T-helper 17 cell (primary cell): ENCODE measurements at regions not wholly inside any gene's neighbourhood (a gene's known extent, or its start where the extent isn't known, plus 50 kb on each side); places are given as distances from the start of the nearest gene placed in this dataset.

Experiments
- ATAC-seq: fragments of 150-1000 bp; cut with Tn5 transposase; 2 replicates; pipeline ENCODE4 v1.10.0; 2021; ENCODE audit warnings: mild to moderate bottlenecking, moderate library complexity
- DNase-seq, 3 donors: peaks; one replicate each; pipeline versions ENCODE4 v3.0.0 to v3.0.0-alpha.2; 2020 to 2021
- H3K9me3 ChIP-seq: one replicate; pipeline ENCODE4 v1.7.0; 2013; ENCODE audit warnings: low read length, mild to moderate bottlenecking; ENCODE audit not compliant: control insufficient read depth, poor library complexity, severe bottlenecking
- H3K27ac Mint-ChIP-seq: one replicate; pipeline ENCODE4 v1.8.0; 2022; ENCODE audit warnings: mild to moderate bottlenecking, moderate library complexity, mixed read lengths
- H3K27me3 Mint-ChIP-seq: one replicate; pipeline ENCODE4 v1.8.0; 2022; ENCODE audit warnings: mixed read lengths
- H3K36me3 Mint-ChIP-seq: one replicate; pipeline ENCODE4 v1.8.0; 2022; ENCODE audit warnings: low read depth, mixed read lengths
- H3K4me1 Mint-ChIP-seq: one replicate; pipeline ENCODE4 v1.8.0; 2022; ENCODE audit warnings: mild to moderate bottlenecking, mixed read lengths
- H3K4me3 Mint-ChIP-seq: one replicate; pipeline ENCODE4 v1.8.0; 2022; ENCODE audit warnings: mild to moderate bottlenecking, moderate library complexity, mixed read lengths

GRCh38 chr11:81080476-81080875, 1639.6 kb upstream of the TENM4 start:
- Mint-ChIP-seq H3K27me3 (no peaks in the 10 kb centered on the region), H3K4me3 (no peak overlapping the region), H3K36me3 (no peaks in the 10 kb centered on the region), H3K27ac (no peak overlapping the region), H3K4me1 (no peaks in the 10 kb centered on the region)
- no peak for ATAC-seq
- no peaks in the 10 kb centered on the region for H3K9me3 ChIP-seq
- no peak for DNase-seq

GRCh38 chr11:81072273-81072672, 1631.4 kb upstream of the TENM4 start:
- ATAC-seq (no peak), DNase-seq (no peak)
- no peak overlapping the region for H3K4me3 Mint-ChIP-seq
- H3K27ac Mint-ChIP-seq = no peak overlapping the region
- H3K27me3 Mint-ChIP-seq = no peaks in the 10 kb centered on the region
- H3K9me3 ChIP-seq = no peaks in the 10 kb centered on the region
- no peaks in the 10 kb centered on the region for H3K4me1 Mint-ChIP-seq
- no peaks in the 10 kb centered on the region for H3K36me3 Mint-ChIP-seq

GRCh38 chr11:81071606-81072005, 1630.8 kb upstream of the TENM4 start:
- H3K27me3 Mint-ChIP-seq = no peaks in the 10 kb centered on the region
- no peak overlapping the region for H3K4me3 Mint-ChIP-seq
- H3K4me1 Mint-ChIP-seq = no peaks in the 10 kb centered on the region
- H3K27ac Mint-ChIP-seq = no peak overlapping the region
- DNase-seq = no peak
- no peak for ATAC-seq
- no peaks in the 10 kb centered on the region for H3K36me3 Mint-ChIP-seq
- no peaks in the 10 kb centered on the region for H3K9me3 ChIP-seq

GRCh38 chr11:81070948-81071347, 1630.1 kb upstream of the TENM4 start:
- H3K27me3 Mint-ChIP-seq = no peaks in the 10 kb centered on the region
- no peak for DNase-seq

GRCh38 chr11:81059356-81059755, 1618.5 kb upstream of the TENM4 start:
- no peak overlapping the region for H3K4me3 Mint-ChIP-seq

More at GRCh38 chr11:81070948-81071347, 1630.1 kb upstream of the TENM4 start:
- no peaks in the 10 kb centered on the region for H3K9me3 ChIP-seq
- Mint-ChIP-seq H3K36me3 (no peaks in the 10 kb centered on the region), H3K4me3 (no peak overlapping the region), H3K27ac (no peak overlapping the region), H3K4me1 (no peaks in the 10 kb centered on the region)
- no peak for ATAC-seq

GRCh38 chr11:81052344-81053158, 1611.7 kb upstream of the TENM4 start:
- H3K4me3 Mint-ChIP-seq = no peak overlapping the region

More at GRCh38 chr11:81059356-81059755, 1618.5 kb upstream of the TENM4 start:
- H3K27ac Mint-ChIP-seq = no peak overlapping the region
- H3K9me3 ChIP-seq = no peaks in the 10 kb centered on the region
- H3K4me1 Mint-ChIP-seq = no peaks in the 10 kb centered on the region
- DNase-seq (no peak), ATAC-seq (no peak)
- no peaks in the 10 kb centered on the region for H3K27me3 Mint-ChIP-seq
- no peaks in the 10 kb centered on the region for H3K36me3 Mint-ChIP-seq

GRCh38 chr11:81039916-81040524, 1599.2 kb upstream of the TENM4 start:
- Mint-ChIP-seq H3K27me3 (no peaks in the 10 kb centered on the region), H3K36me3 (no peaks in the 10 kb centered on the region), H3K4me1 (no peaks in the 10 kb centered on the region), H3K4me3 (no peak overlapping the region), H3K27ac (no peak overlapping the region)
- ATAC-seq = no peak
- DNase-seq = no peak
- H3K9me3 ChIP-seq = no peaks in the 10 kb centered on the region

More at GRCh38 chr11:81052344-81053158, 1611.7 kb upstream of the TENM4 start:
- no peaks in the 10 kb centered on the region for H3K27me3 Mint-ChIP-seq
- DNase-seq = no peak
- no peaks in the 10 kb centered on the region for H3K4me1 Mint-ChIP-seq
- no peak overlapping the region for H3K27ac Mint-ChIP-seq
- H3K36me3 Mint-ChIP-seq = no peaks in the 10 kb centered on the region
- peaks cover 6% of the 10 kb centered on the region for H3K9me3 ChIP-seq
- ATAC-seq = no peak

GRCh38 chr11:81036168-81036870, 1595.5 kb upstream of the TENM4 start:
- H3K4me3 Mint-ChIP-seq = no peak overlapping the region
- H3K27ac Mint-ChIP-seq = no peak overlapping the region
- no peak for ATAC-seq
- no peak for DNase-seq
- H3K27me3 Mint-ChIP-seq = no peaks in the 10 kb centered on the region
- no peaks in the 10 kb centered on the region for H3K4me1 Mint-ChIP-seq
- no peaks in the 10 kb centered on the region for H3K9me3 ChIP-seq
- H3K36me3 Mint-ChIP-seq = no peaks in the 10 kb centered on the region

- ATAC-seq = no peak
- Mint-ChIP-seq H3K4me3 (no peak overlapping the region), H3K36me3 (no peaks in the 10 kb centered on the region), H3K27me3 (no peaks in the 10 kb centered on the region), H3K4me1 (no peaks in the 10 kb centered on the region), H3K27ac (no peak overlapping the region)
- no peaks in the 10 kb centered on the region for H3K9me3 ChIP-seq
- DNase-seq = no peak
These were observed 1593.1 kb upstream of the TENM4 start for GRCh38 chr11:81033779-81034540.

GRCh38 chr11:81032906-81033305, 1592.1 kb upstream of the TENM4 start:
- DNase-seq = no peak
- H3K4me1 Mint-ChIP-seq = no peaks in the 10 kb centered on the region
- no peaks in the 10 kb centered on the region for H3K9me3 ChIP-seq
- no peak overlapping the region for H3K27ac Mint-ChIP-seq
- no peaks in the 10 kb centered on the region for H3K27me3 Mint-ChIP-seq
- H3K36me3 Mint-ChIP-seq = no peaks in the 10 kb centered on the region
- no peak overlapping the region for H3K4me3 Mint-ChIP-seq
- no peak for ATAC-seq

GRCh38 chr11:81030186-81030585, 1589.4 kb upstream of the TENM4 start:
- no peak for ATAC-seq
- Mint-ChIP-seq H3K27me3 (no peaks in the 10 kb centered on the region), H3K4me1 (no peaks in the 10 kb centered on the region), H3K36me3 (no peaks in the 10 kb centered on the region), H3K4me3 (no peak overlapping the region), H3K27ac (no peak overlapping the region)
- no peak for DNase-seq
- H3K9me3 ChIP-seq = no peaks in the 10 kb centered on the region

GRCh38 chr11:81026032-81026431, 1585.2 kb upstream of the TENM4 start:
- H3K4me1 Mint-ChIP-seq = no peaks in the 10 kb centered on the region
- no peaks in the 10 kb centered on the region for H3K9me3 ChIP-seq
- no peak overlapping the region for H3K27ac Mint-ChIP-seq
- no peak for ATAC-seq
- no peaks in the 10 kb centered on the region for H3K36me3 Mint-ChIP-seq
- H3K4me3 Mint-ChIP-seq = no peak overlapping the region
- H3K27me3 Mint-ChIP-seq = no peaks in the 10 kb centered on the region
- no peak for DNase-seq

- H3K9me3 ChIP-seq = no peaks in the 10 kb centered on the region
- Mint-ChIP-seq H3K27ac (no peak overlapping the region), H3K4me3 (no peak overlapping the region), H3K27me3 (no peaks in the 10 kb centered on the region), H3K36me3 (no peaks in the 10 kb centered on the region), H3K4me1 (no peaks in the 10 kb centered on the region)
- ATAC-seq (no peak), DNase-seq (no peak)
These were observed 1581.2 kb upstream of the TENM4 start for GRCh38 chr11:81022057-81022456.
